GM10266 (cell line): ENCODE measurements at regions not wholly inside any gene's neighbourhood (a gene's known extent, or its start where the extent isn't known, plus 50 kb on each side); places are given as distances from the start of the nearest gene placed in this dataset.

Source experiments
- DNase-seq: peaks from one replicate; pipeline ENCODE4 v3.0.0; 2012; ENCODE audit errors: extremely low spot score
- TF ChIP-seq, protein P1 (sequence below): IDR thresholded peaks from 2 replicates; pipeline ENCODE4 v1.5.1; 2012; ENCODE audit warnings: mild to moderate bottlenecking, low read depth; ENCODE audit not compliant: control insufficient read depth, insufficient read depth; ENCODE audit errors: missing control alignments

DNA sequence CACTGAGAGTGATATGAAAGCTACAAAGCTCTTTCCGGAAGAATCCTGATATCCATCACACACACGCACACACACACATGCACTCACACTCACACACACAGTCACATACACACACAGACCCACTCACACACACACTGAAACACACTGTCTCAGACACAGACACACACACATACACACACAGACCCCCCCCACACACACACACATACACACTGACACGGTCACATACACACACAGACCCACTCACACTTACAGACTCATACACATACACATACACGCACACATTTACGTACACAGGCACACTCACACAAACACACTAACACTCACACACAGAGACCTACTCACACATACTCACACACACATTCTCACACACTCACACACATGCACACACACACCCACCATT is 58.6 kb downstream of the LIG4 start:
- DNase-seq: no peak
- TF ChIP-seq, protein P1, sequence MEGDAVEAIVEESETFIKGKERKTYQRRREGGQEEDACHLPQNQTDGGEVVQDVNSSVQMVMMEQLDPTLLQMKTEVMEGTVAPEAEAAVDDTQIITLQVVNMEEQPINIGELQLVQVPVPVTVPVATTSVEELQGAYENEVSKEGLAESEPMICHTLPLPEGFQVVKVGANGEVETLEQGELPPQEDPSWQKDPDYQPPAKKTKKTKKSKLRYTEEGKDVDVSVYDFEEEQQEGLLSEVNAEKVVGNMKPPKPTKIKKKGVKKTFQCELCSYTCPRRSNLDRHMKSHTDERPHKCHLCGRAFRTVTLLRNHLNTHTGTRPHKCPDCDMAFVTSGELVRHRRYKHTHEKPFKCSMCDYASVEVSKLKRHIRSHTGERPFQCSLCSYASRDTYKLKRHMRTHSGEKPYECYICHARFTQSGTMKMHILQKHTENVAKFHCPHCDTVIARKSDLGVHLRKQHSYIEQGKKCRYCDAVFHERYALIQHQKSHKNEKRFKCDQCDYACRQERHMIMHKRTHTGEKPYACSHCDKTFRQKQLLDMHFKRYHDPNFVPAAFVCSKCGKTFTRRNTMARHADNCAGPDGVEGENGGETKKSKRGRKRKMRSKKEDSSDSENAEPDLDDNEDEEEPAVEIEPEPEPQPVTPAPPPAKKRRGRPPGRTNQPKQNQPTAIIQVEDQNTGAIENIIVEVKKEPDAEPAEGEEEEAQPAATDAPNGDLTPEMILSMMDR: no peak

DNA sequence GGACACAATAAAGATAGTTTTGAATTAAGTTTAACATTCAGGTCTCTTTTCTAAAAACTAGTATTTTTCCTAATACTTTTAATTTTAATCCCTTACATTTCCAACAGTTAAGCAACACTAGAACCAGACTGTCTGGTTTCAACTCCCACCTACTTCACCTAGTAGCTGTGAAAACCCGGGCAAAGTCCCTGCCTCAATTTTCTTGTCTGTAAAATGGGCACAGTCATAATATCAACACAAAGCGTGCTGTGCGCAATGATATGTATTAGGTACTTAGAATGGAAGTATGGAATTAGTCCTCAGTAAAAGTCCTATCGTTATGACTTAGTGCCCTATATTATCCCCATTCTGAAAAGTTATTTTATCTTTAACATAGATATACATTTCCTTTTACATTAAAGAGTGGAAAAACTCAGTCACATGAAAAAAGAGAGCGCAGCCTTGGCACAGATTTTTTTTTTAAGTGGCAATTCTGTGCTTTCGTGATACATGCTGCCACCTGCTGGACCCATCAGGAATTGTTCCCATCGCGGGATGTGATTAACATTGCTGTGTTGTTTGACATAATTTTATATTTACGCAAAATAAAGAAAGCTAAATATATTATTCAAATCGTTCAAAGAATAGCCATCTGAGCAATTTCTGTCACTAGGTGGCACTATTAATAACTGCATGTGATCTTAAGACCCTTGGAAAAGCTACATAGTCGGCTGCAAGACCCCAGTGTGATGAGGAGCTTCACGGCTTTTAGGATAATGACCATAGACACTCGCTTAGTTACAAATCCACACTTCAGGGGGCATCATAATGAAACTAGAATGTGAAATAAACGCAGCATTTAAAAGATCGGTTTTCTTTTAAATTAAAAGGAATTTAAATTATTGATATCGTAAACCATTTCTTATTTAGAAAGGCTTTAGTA is 59.9 kb downstream of the LIG4 start:
- peak; percentile 22 for DNase-seq
- TF ChIP-seq, protein P1: peak; percentile 78

DNA sequence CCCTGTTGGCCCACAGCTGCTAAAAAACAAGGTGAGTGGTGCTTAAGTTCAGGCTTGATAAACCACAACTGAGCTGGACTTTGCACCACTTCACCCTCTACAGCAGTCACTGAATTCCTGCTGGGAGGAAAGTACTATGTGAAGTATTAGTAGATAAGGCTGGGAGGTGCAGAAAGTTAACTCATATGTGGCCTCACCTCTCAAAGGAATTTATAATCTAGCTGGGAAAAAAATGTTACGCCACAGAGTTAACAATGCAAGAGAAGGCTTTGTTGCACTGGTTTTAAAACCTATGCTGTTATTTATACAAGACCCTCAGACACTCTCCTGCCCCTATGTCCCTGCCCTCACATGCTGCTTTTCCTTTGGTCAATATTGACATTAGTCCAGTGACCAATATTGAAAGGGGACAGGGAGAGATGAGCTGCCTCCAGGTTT is 60.9 kb downstream of the LIG4 start:
- TF ChIP-seq, protein P1: no peak
- no peak for DNase-seq

DNA sequence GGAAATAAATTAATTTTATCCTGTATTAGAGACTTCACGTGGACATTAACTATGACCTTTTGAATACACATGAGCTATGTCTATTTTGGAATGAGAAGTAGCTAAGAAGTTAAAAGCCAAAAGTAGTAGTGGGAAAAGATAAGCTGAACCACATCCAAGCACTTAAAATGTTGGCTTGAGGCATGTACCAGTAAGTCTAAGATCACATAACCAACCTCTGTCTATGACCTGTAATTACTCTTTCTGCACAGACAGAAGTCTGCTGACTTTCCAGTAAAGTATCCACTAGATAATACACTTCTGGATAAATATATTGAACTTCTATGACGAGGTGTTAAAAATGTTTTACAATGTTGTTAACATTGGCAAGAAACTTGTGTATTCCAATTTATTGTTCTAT is 68.7 kb downstream of the LIG4 start:
- TF ChIP-seq, protein P1: no peak
- DNase-seq: no peak

DNA sequence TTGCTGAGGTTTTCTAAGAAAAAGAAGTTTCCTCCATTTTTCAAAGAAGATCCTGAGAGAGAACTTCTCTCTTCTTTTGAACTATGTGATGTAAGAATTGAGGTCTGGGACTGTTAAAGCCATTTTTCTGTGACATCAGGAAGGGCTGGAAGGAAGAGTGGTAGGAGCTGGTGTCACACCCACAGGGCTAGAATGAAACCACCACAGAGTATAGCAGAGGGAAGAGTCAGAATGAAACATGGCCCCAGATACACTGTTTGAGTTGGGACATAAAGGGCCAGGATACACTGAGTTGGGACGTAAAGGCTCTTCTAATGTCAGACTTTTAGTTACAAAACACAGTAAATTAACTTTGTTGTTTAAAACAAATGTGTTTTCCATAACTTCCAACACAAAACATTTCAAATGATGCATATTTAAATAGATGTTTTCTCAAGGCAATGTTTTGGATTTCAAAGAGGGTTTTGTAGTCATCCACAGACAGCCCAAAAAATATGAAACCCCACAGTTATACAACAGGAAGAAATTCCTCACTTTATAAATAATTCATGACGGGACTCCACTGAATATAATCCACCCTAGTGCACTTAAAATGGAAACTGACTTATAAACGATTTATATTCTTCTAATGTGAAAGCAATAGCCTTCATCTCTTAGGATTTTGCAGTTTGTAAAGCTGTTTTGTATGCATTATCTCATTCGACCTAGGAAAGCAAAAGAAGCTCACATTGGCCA is 72.5 kb downstream of the LIG4 start:
- no peak for DNase-seq
- TF ChIP-seq, protein P1: no peak

DNA sequence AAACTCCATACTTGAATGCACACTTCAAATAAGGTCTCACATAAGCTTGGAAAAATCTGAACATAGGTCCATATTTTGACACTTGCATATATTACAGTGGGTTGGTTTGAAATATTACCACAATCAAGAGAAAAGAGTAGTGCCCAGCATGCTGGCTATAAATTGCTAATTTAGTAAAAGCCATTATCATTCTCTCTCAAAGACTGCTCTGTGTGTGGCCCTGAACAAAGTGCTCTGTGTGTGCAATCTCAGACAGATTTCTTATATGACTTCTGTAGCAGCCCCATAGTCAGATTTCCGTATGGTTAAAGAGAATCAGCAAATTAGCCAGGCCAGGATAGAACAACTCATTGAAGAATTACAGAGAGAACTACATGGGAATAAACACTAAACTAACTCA is 78.2 kb downstream of the LIG4 start:
- DNase-seq: no peak
- TF ChIP-seq, protein P1: no peak
